ENCODE measurements at regions not wholly inside any gene's neighbourhood (a gene's known extent, or its start where the extent isn't known, plus 50 kb on each side); places are given as distances from the start of the nearest gene placed in this dataset.

- Histone ChIP-seq H3F3A (ENCODE audit: insufficient read depth, low read depth) (no peaks in the 10 kb centered on the region), H3K9me3 (ENCODE audit: insufficient read depth, low read depth) (no peaks in the 10 kb centered on the region), H3K9me2 (ENCODE audit: insufficient read depth) (no peaks in the 10 kb centered on the region), H3K27ac (no peak overlapping the region), H2AFZ (no peak overlapping the region), H3K4me1 (replicated peaks; ENCODE audit: insufficient read depth) (peaks cover 10% of the 10 kb centered on the region), H3K79me2 (ENCODE audit: low read depth) (no peaks in the 10 kb centered on the region), H3K4me3 (no peak overlapping the region), H3K36me3 (ENCODE audit: low read depth) (no peaks in the 10 kb centered on the region), H3K4me2 (no peak overlapping the region), H3K27me3 (ENCODE audit: insufficient read depth, low read depth) (no peaks in the 10 kb centered on the region), H4K20me1 (ENCODE audit: insufficient read depth) (no peaks in the 10 kb centered on the region)
- TF ChIP-seq EZH2 (IDR thresholded peaks at IDR 0.05; ENCODE audit: low read depth): no peak
- TF ChIP-seq, protein P1, sequence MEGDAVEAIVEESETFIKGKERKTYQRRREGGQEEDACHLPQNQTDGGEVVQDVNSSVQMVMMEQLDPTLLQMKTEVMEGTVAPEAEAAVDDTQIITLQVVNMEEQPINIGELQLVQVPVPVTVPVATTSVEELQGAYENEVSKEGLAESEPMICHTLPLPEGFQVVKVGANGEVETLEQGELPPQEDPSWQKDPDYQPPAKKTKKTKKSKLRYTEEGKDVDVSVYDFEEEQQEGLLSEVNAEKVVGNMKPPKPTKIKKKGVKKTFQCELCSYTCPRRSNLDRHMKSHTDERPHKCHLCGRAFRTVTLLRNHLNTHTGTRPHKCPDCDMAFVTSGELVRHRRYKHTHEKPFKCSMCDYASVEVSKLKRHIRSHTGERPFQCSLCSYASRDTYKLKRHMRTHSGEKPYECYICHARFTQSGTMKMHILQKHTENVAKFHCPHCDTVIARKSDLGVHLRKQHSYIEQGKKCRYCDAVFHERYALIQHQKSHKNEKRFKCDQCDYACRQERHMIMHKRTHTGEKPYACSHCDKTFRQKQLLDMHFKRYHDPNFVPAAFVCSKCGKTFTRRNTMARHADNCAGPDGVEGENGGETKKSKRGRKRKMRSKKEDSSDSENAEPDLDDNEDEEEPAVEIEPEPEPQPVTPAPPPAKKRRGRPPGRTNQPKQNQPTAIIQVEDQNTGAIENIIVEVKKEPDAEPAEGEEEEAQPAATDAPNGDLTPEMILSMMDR (conservative IDR thresholded peaks at IDR 0.05): no peak
- intact Hi-C loops (cut with micrococcal nuclease; ENCODE audit: unreplicated experiment): no loop called here
- CTCF ChIA-PET: interaction anchor here (0.7 kb wide), 1 partner anchor 574 kb away, joined by 4 read pairs; no protein-coding TSS in a partner anchor
- no peak for DNase-seq
- POLR2A ChIA-PET (ENCODE audit: unreplicated experiment): no interaction called here
- BruUV-seq (replicated peaks): no TSS peak
Observed at GRCh38 chr2:42904576-42904876, 112.1 kb upstream of the HAAO start.

DNA sequence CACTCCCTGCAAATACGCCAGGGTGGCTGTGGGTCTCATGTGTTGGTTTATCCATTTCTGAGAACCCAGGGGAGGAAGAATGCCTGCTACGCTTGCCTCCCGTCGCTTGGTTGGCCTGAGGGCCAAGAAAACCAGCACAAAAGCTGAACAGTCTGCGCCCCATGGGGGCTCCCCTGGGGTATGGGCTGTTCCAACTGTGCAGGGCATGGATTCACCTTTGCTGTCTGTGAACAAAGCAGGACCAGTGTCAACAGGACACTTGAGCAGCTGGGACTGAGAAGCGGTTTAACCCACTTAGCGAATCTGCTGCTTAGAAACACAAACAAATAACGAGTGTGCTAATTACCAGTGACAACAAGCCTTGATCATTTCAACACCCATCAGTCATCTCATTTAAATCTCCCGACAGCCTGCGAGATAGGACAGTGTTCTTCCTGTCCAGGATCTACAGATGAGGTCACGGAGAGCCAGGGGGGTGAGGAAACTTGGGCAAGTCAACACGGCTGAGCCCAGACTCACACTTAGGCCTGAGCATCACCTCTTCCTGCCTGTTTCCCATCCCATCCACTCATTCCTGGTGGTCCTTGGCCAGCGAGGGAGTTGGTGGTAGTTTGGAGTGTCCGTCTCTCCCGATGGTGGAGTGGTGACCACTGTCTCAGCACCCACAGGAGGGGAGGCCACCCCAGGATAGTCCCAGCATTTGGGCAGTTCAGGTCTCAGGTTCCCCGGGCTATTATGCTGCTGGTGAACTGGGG, 111.6 kb upstream of the HAAO start:
- no peaks in the 10 kb centered on the region for H3F3A ChIP-seq (ENCODE audit: insufficient read depth, low read depth)
- no peak for TF ChIP-seq EZH2 (IDR thresholded peaks at IDR 0.05; ENCODE audit: low read depth)
- H3K79me2 ChIP-seq (ENCODE audit: low read depth): no peaks in the 10 kb centered on the region
- DNase-seq: no peak
- no peaks in the 10 kb centered on the region for H3K36me3 ChIP-seq (ENCODE audit: low read depth)
- intact Hi-C loops (cut with micrococcal nuclease; ENCODE audit: unreplicated experiment): no loop called here
- ChIA-PET POLR2A (ENCODE audit: unreplicated experiment) (no interaction called here), CTCF (interaction anchor here (0.6 kb wide), 1 partner anchor 28 kb away, joined by 3 read pairs; no protein-coding TSS in a partner anchor)
- H3K4me3 ChIP-seq: no peak overlapping the region
- H3K4me2 ChIP-seq: no peak overlapping the region
- no peaks in the 10 kb centered on the region for H3K9me3 ChIP-seq (ENCODE audit: insufficient read depth, low read depth)
- no peaks in the 10 kb centered on the region for H3K27me3 ChIP-seq (ENCODE audit: insufficient read depth, low read depth)
- H3K27ac ChIP-seq: no peak overlapping the region
- H4K20me1 ChIP-seq (ENCODE audit: insufficient read depth): no peaks in the 10 kb centered on the region
- no peak overlapping the region for H2AFZ ChIP-seq
- no peaks in the 10 kb centered on the region for H3K9me2 ChIP-seq (ENCODE audit: insufficient read depth)
- BruUV-seq (replicated peaks): no TSS peak
- H3K4me1 ChIP-seq (replicated peaks; ENCODE audit: insufficient read depth): peaks cover 10% of the 10 kb centered on the region

DNA sequence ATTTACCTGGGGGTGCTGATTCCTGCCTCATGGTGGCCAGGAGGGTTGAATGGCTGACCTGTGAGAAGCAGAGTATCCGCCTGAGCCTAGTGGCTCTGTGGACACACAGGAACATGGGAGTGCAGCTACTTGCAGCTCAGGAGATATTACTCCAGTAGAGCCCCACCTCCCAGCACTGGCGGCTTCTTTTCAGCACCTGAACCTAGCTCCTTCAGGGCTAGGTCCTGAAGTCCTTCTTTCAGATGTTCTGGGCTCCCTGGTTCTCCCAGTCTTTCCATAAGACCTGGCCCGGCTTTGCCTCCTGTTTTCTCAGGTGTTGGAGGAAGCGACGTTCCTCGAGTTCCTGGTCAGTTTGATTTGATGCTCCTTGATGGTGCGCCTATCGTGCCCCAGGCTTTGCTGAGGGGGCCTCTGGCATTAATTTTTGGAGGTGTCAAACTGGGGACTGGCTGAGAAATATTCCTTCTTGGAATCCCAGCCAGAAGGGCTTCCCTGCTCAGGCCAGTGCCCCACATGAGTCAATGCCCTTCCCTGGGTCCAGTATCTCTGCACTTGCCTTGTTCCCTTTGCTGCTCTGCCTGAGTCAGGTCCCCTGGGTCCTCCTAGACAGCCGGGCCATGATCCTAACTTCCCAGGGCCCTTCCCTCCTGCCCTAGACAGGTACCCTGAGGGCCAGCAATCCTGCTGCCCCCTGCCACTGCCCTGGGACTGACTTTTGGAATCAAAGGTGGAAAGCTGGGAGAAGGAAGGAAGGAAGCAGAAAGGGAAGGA, 110.7 kb upstream of the HAAO start:
- POLR2A ChIA-PET (ENCODE audit: unreplicated experiment): interaction anchor here (0.5 kb wide), 1 partner anchor 323 kb away, joined by 3 read pairs; the partner anchor contains the start of gene ZFP36L2
- no peaks in the 10 kb centered on the region for H3K27me3 ChIP-seq (ENCODE audit: insufficient read depth, low read depth)
- H3K4me2 ChIP-seq: no peak overlapping the region
- no peaks in the 10 kb centered on the region for H3K36me3 ChIP-seq (ENCODE audit: low read depth)
- CTCF ChIA-PET: no interaction called here
- peaks cover 10% of the 10 kb centered on the region for H3K4me1 ChIP-seq (replicated peaks; ENCODE audit: insufficient read depth)
- intact Hi-C loops (cut with micrococcal nuclease; ENCODE audit: unreplicated experiment): no loop called here
- DNase-seq: no peak
- no peaks in the 10 kb centered on the region for H3K79me2 ChIP-seq (ENCODE audit: low read depth)
- no TSS peak for BruUV-seq (replicated peaks)
- no peak overlapping the region for H3K4me3 ChIP-seq
- no peaks in the 10 kb centered on the region for H3K9me2 ChIP-seq (ENCODE audit: insufficient read depth)
- H3F3A ChIP-seq (ENCODE audit: insufficient read depth, low read depth): no peaks in the 10 kb centered on the region
- H3K9me3 ChIP-seq (ENCODE audit: insufficient read depth, low read depth): no peaks in the 10 kb centered on the region
- TF ChIP-seq, protein P1 (conservative IDR thresholded peaks at IDR 0.05): no peak
- no peak for TF ChIP-seq EZH2 (IDR thresholded peaks at IDR 0.05; ENCODE audit: low read depth)
- no peaks in the 10 kb centered on the region for H4K20me1 ChIP-seq (ENCODE audit: insufficient read depth)
- no peak overlapping the region for H3K27ac ChIP-seq
- H2AFZ ChIP-seq: no peak overlapping the region

All from PC-9 (cell line).